K562 (cell line): ENCODE measurements at regions not wholly inside any gene's neighbourhood (a gene's known extent, or its start where the extent isn't known, plus 50 kb on each side); places are given as distances from the start of the nearest gene placed in this dataset.

Experiments
- ERF ChIP-seq: fragments of 450-650 bp; formaldehyde crosslinking; IDR thresholded peaks from 2 replicates; pipeline ENCODE4 v1.4.0; 2020; ENCODE audit warnings: mild to moderate bottlenecking, mixed read lengths
- ESRRA ChIP-seq: fragments of 450-650 bp; IDR thresholded peaks from 2 replicates; pipeline ENCODE4 v1.6.1; 2014; ENCODE audit warnings: low read depth, mild to moderate bottlenecking, moderate library complexity, borderline replicate concordance
- GATA2 ChIP-seq: sonication (generic); formaldehyde crosslinking; IDR thresholded peaks from 2 replicates; pipeline ENCODE4 v1.4.0; 2020; ENCODE audit warnings: mild to moderate bottlenecking, missing genetic modification reagents
- LCOR ChIP-seq: sonication (generic); formaldehyde crosslinking; IDR thresholded peaks from 2 replicates; pipeline ENCODE4 v1.8.0; 2022; ENCODE audit warnings: mild to moderate bottlenecking, missing genetic modification reagents
- MED1 ChIP-seq: sonication (generic); formaldehyde crosslinking; IDR thresholded peaks from 2 replicates; pipeline ENCODE4 v1.8.1; 2023; ENCODE audit warnings: missing genetic modification reagents, borderline replicate concordance
- NRF1 ChIP-seq, 2 experiments: fragments of 450-650 bp; IDR thresholded peaks in 1 of 2; conservative IDR thresholded peaks in 1 of 2; 2 replicates each; pipeline ENCODE4 v1.6.1; 2014; ENCODE audit warnings: mild to moderate bottlenecking in 2 of 2
- PCBP1 ChIP-seq: fragments of 200-400 bp; formaldehyde crosslinking; IDR thresholded peaks from 2 replicates; pipeline ENCODE4 v1.6.1; 2018; ENCODE audit warnings: mild to moderate bottlenecking, low read depth, low read length; ENCODE audit not compliant: poor library complexity, severe bottlenecking
- RAD21 ChIP-seq, 2 experiments: fragments of 250-450 bp in 1 of 2; fragments of 450-650 bp in 1 of 2; sonication (Bioruptor Pico) in 1 of 2; formaldehyde crosslinking in 1 of 2; IDR thresholded peaks in 1 of 2; conservative IDR thresholded peaks in 1 of 2; 2 replicates each; pipeline versions ENCODE4 v1.4.0 to v1.8.0; 2020 to 2022; ENCODE audit warnings: mild to moderate bottlenecking in 2 of 2, moderate library complexity in 1 of 2
- SAFB2 ChIP-seq: fragments of 200-400 bp; formaldehyde crosslinking; IDR thresholded peaks from 2 replicates; pipeline ENCODE4 v1.6.1; 2018; ENCODE audit warnings: borderline replicate concordance, low read length, low read depth, moderate library complexity; ENCODE audit not compliant: severe bottlenecking
- ZNF133 ChIP-seq: fragments of 250-450 bp; sonication (Bioruptor Pico); IDR thresholded peaks from 2 replicates; pipeline ENCODE4 v1.4.0; 2020; ENCODE audit warnings: mild to moderate bottlenecking
- ZNF609 ChIP-seq: sonication (generic); formaldehyde crosslinking; IDR thresholded peaks from 2 replicates; pipeline ENCODE4 v1.8.1; 2023; ENCODE audit warnings: missing genetic modification reagents, mild to moderate bottlenecking, borderline replicate concordance
- ZNF639 ChIP-seq, 2 experiments: fragments of 200-800 bp in 1 of 2; sonication (Bioruptor generic) in 1 of 2; sonication (generic) in 1 of 2; formaldehyde crosslinking in 1 of 2; IDR thresholded peaks in 1 of 2; conservative IDR thresholded peaks in 1 of 2; 2 replicates each; pipeline versions ENCODE4 v1.5.0 to v1.6.1; 2016 to 2020; ENCODE audit warnings: missing compliant biosample characterization in 1 of 2, missing genetic modification characterization in 1 of 2, missing genetic modification reagents in 1 of 2
- TF ChIP-seq, protein P1 (sequence below): sonication (generic); formaldehyde crosslinking; IDR thresholded peaks from 2 replicates; pipeline ENCODE4 v1.8.0; 2022; ENCODE audit warnings: mild to moderate bottlenecking, missing genetic modification reagents
- TF ChIP-seq, protein P2 (sequence below): sonication (generic); IDR thresholded peaks from 2 replicates; pipeline ENCODE4 v1.6.1; 2016

- no peak for TF ChIP-seq ERF (CRISPR knock-in tag)
- TF ChIP-seq RAD21 (CRISPR knock-in tag; conservative IDR thresholded peaks at IDR 0.05 in 1 of 2, IDR thresholded peaks at IDR 0.05 in 1 of 2), result no peak
- TF ChIP-seq PCBP1, result no peak
- TF ChIP-seq GATA2, result peak; percentile 52; the same call in 1 of the 2 replicates
- no peak for TF ChIP-seq NRF1 (conservative IDR thresholded peaks at IDR 0.05 in 1 of 2, IDR thresholded peaks at IDR 0.05 in 1 of 2)
- no peak for TF ChIP-seq ZNF133 (CRISPR knock-in tag)
- TF ChIP-seq SAFB2, result no peak
- TF ChIP-seq ESRRA, result peak; percentile 52; the same call in 1 of the 2 replicates
- TF ChIP-seq, protein P1, sequence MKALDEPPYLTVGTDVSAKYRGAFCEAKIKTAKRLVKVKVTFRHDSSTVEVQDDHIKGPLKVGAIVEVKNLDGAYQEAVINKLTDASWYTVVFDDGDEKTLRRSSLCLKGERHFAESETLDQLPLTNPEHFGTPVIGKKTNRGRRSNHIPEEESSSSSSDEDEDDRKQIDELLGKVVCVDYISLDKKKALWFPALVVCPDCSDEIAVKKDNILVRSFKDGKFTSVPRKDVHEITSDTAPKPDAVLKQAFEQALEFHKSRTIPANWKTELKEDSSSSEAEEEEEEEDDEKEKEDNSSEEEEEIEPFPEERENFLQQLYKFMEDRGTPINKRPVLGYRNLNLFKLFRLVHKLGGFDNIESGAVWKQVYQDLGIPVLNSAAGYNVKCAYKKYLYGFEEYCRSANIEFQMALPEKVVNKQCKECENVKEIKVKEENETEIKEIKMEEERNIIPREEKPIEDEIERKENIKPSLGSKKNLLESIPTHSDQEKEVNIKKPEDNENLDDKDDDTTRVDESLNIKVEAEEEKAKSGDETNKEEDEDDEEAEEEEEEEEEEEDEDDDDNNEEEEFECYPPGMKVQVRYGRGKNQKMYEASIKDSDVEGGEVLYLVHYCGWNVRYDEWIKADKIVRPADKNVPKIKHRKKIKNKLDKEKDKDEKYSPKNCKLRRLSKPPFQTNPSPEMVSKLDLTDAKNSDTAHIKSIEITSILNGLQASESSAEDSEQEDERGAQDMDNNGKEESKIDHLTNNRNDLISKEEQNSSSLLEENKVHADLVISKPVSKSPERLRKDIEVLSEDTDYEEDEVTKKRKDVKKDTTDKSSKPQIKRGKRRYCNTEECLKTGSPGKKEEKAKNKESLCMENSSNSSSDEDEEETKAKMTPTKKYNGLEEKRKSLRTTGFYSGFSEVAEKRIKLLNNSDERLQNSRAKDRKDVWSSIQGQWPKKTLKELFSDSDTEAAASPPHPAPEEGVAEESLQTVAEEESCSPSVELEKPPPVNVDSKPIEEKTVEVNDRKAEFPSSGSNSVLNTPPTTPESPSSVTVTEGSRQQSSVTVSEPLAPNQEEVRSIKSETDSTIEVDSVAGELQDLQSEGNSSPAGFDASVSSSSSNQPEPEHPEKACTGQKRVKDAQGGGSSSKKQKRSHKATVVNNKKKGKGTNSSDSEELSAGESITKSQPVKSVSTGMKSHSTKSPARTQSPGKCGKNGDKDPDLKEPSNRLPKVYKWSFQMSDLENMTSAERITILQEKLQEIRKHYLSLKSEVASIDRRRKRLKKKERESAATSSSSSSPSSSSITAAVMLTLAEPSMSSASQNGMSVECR (CRISPR knock-in tag), result no peak
- TF ChIP-seq, protein P2, sequence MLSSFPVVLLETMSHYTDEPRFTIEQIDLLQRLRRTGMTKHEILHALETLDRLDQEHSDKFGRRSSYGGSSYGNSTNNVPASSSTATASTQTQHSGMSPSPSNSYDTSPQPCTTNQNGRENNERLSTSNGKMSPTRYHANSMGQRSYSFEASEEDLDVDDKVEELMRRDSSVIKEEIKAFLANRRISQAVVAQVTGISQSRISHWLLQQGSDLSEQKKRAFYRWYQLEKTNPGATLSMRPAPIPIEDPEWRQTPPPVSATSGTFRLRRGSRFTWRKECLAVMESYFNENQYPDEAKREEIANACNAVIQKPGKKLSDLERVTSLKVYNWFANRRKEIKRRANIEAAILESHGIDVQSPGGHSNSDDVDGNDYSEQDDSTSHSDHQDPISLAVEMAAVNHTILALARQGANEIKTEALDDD, result peak; percentile 92
- TF ChIP-seq LCOR (CRISPR knock-in tag), result no peak
- no peak for TF ChIP-seq MED1
- TF ChIP-seq ZNF609, result no peak
- no peak for TF ChIP-seq ZNF639 (CRISPR knock-in tag; conservative IDR thresholded peaks at IDR 0.05 in 1 of 2, IDR thresholded peaks at IDR 0.05 in 1 of 2)
Measured at GRCh38 chr18:30705943-30706342, 336.6 kb downstream of the DSC3 start (continued).
